ENCODE measurements at regions not wholly inside any gene's neighbourhood (a gene's known extent, or its start where the extent isn't known, plus 50 kb on each side); places are given as distances from the start of the nearest gene placed in this dataset.

- H2BK12ac ChIP-seq (ENCODE audit: low read length in 2 of 2) = no peak overlapping the region
- H3K36me3 ChIP-seq (ENCODE audit: control insufficient read depth in 1 of 2, insufficient read depth in 2 of 2, low read depth in 1 of 2, low read length in 2 of 2) = no peaks in the 10 kb centered on the region
- no peak overlapping the region for H3K27ac ChIP-seq (ENCODE audit: low read length, poor library complexity, severe bottlenecking)
- no peak overlapping the region for H3K9ac ChIP-seq (ENCODE audit: low read length)
- no peak overlapping the region for H2AK5ac ChIP-seq (ENCODE audit: low read length, severe bottlenecking)
- H3K9me3 ChIP-seq (ENCODE audit: control insufficient read depth, low read length) = no peaks in the 10 kb centered on the region
- H4K8ac ChIP-seq (ENCODE audit: low read length) = no peak overlapping the region
- H3K4me1 ChIP-seq (ENCODE audit: control insufficient read depth, insufficient read depth, low read depth, low read length) = no peaks in the 10 kb centered on the region
- no CpG with 5 or more reads among the region's 2 CpGs for WGBS
- no peak overlapping the region for H3K4me3 ChIP-seq (ENCODE audit: insufficient read depth in 1 of 2, low read depth in 1 of 2, low read length in 2 of 2)
- H4K91ac ChIP-seq (ENCODE audit: low read length) = no peak overlapping the region
- peaks cover 3% of the 10 kb centered on the region for H3K79me1 ChIP-seq (replicated peaks; ENCODE audit: low read length, poor library complexity, severe bottlenecking)
- H3K27me3 ChIP-seq (ENCODE audit: control insufficient read depth in 1 of 2, insufficient read depth in 1 of 2, low read length in 2 of 2) = no peaks in the 10 kb centered on the region
- H3K4me2 ChIP-seq (ENCODE audit: low read length, poor library complexity, severe bottlenecking) = no peak overlapping the region
- no peak overlapping the region for H2BK15ac ChIP-seq (ENCODE audit: low read depth, poor library complexity, severe bottlenecking)
- H3K23ac ChIP-seq (ENCODE audit: low read length in 2 of 2) = no peak overlapping the region
- no peak overlapping the region for H2BK5ac ChIP-seq (ENCODE audit: low read depth, low read length, poor library complexity, severe bottlenecking)
- no peak for DNase-seq
- no peak overlapping the region for H3K18ac ChIP-seq (ENCODE audit: low read depth in 1 of 2, low read length in 2 of 2)
- no peak overlapping the region for H3K14ac ChIP-seq (ENCODE audit: low read length in 2 of 2)
- no peak overlapping the region for H3K4ac ChIP-seq (ENCODE audit: low read depth in 1 of 2, low read length in 2 of 2)
- H2BK120ac ChIP-seq (ENCODE audit: low read depth, low read length) = no peak overlapping the region
- H2AFZ ChIP-seq (ENCODE audit: low read depth, low read length) = no peak overlapping the region
Measured at GRCh38 chr3:98957681-98958080, 56.2 kb upstream of the DCBLD2 start.

DNA sequence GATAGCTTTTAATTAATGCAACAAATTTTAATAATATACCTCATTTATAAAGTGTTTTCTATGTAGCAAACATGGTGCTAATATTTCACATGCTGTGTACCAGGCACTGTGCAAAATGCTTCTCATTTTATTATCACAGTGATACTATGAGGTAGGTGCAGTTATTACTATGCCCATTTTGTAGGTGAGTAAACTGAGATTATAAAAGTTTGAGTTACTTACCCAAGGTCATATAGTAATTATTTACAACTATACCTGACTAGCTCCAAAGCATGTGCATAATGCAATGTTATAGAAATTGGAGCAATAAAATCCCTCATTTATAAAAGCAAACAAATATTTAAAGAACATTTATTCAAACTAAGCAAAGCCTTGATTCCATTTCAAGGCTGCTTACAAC lies 54.5 kb upstream of the DCBLD2 start:
- Histone ChIP-seq H4K8ac (ENCODE audit: low read length) (no peak overlapping the region), H3K9ac (ENCODE audit: low read length) (no peak overlapping the region), H3K4me3 (ENCODE audit: insufficient read depth in 1 of 2, low read depth in 1 of 2, low read length in 2 of 2) (no peak overlapping the region), H3K18ac (ENCODE audit: low read depth in 1 of 2, low read length in 2 of 2) (no peak overlapping the region), H2BK5ac (ENCODE audit: low read depth, low read length, poor library complexity, severe bottlenecking) (no peak overlapping the region), H3K27me3 (ENCODE audit: control insufficient read depth in 1 of 2, insufficient read depth in 1 of 2, low read length in 2 of 2) (no peaks in the 10 kb centered on the region), H3K14ac (ENCODE audit: low read length in 2 of 2) (no peak overlapping the region), H2BK15ac (ENCODE audit: low read depth, poor library complexity, severe bottlenecking) (no peak overlapping the region), H4K91ac (ENCODE audit: low read length) (no peak overlapping the region), H2AFZ (ENCODE audit: low read depth, low read length) (no peak overlapping the region), H3K79me1 (replicated peaks; ENCODE audit: low read length, poor library complexity, severe bottlenecking) (peaks cover 3% of the 10 kb centered on the region), H3K23ac (ENCODE audit: low read length in 2 of 2) (no peak overlapping the region), H3K27ac (ENCODE audit: low read length, poor library complexity, severe bottlenecking) (no peak overlapping the region), H2AK5ac (ENCODE audit: low read length, severe bottlenecking) (no peak overlapping the region), H2BK120ac (ENCODE audit: low read depth, low read length) (no peak overlapping the region), H3K36me3 (ENCODE audit: control insufficient read depth in 1 of 2, insufficient read depth in 2 of 2, low read depth in 1 of 2, low read length in 2 of 2) (no peaks in the 10 kb centered on the region), H3K4me1 (ENCODE audit: control insufficient read depth, insufficient read depth, low read depth, low read length) (peaks cover 3% of the 10 kb centered on the region), H2BK12ac (ENCODE audit: low read length in 2 of 2) (no peak overlapping the region), H3K9me3 (ENCODE audit: control insufficient read depth, low read length) (no peaks in the 10 kb centered on the region), H3K4me2 (ENCODE audit: low read length, poor library complexity, severe bottlenecking) (no peak overlapping the region), H3K4ac (ENCODE audit: low read depth in 1 of 2, low read length in 2 of 2) (no peak overlapping the region)
- no peak for DNase-seq

DNA sequence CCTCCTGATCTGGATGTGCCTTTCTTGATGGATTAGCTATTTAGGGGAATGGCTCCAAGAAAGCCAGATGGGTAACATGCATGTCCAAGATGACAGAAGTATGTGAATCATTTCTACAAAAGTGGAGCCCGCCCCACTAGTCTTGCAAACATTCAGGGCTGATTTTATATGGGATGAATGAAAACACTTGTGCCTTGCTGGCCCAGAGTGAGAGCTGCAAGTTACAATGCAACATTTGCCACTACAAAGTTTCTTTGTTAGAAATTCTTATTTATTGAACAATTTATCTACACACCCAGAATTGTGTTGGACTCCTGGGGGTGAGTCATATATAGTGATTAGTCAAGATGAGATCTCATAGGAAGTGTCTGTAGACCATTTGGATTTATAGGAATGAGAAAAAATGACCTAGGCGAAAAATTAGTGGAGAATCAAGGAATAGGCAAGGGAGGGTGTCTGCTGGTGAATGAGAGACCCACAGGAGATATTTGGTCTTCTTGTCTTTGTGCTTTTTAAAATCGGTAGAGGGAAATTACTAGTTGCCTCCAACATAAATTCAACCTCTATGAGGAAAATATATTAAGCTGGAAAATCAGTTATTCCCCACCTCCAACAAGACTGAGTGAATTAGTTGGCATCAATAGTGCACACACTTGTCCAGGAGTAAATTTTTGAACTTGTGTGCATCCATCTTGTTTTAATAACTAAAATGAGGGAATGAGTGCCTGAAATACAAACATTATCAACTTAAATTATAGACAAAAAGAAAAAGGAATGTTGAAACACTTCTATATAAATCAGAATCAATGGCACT lies 53.5 kb upstream of the DCBLD2 start:
- WGBS = 67% methylated on average over 2 of the region's 3 CpGs
- no peak overlapping the region for H4K91ac ChIP-seq (ENCODE audit: low read length)

DNA sequence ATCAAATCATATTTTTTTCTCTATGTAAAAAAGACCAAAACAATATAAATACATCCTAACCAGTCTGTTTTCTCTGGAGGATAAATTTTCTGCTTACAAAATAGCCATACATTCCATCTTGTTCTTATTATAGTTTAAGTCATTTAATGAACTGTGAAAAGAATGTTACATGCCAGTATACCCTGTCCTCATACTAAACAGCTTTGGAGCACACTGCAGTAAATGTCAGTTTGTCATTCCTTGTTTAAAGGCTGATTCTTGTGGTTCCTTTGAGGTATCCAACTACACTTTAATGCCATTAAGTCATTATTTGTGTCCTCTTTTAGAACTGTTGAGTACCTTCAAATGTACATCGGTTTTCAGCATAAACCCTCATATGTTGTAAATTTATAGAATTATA lies 52.7 kb upstream of the DCBLD2 start:
- H3K18ac ChIP-seq (ENCODE audit: low read depth in 1 of 2, low read length in 2 of 2) = no peak overlapping the region
- H3K4ac ChIP-seq (ENCODE audit: low read depth in 1 of 2, low read length in 2 of 2) = no peak overlapping the region
- H2BK5ac ChIP-seq (ENCODE audit: low read depth, low read length, poor library complexity, severe bottlenecking) = no peak overlapping the region
- peak overlapping the region; percentile 48 for H3K9ac ChIP-seq (ENCODE audit: low read length)
- H3K4me2 ChIP-seq (ENCODE audit: low read length, poor library complexity, severe bottlenecking) = no peak overlapping the region
- no peak overlapping the region for H3K23ac ChIP-seq (ENCODE audit: low read length in 2 of 2)
- H2BK12ac ChIP-seq (ENCODE audit: low read length in 2 of 2) = no peak overlapping the region
- H3K14ac ChIP-seq (ENCODE audit: low read length in 2 of 2) = no peak overlapping the region
- H4K8ac ChIP-seq (ENCODE audit: low read length) = no peak overlapping the region
- H2BK120ac ChIP-seq (ENCODE audit: low read depth, low read length) = no peak overlapping the region
- no peak overlapping the region for H2AFZ ChIP-seq (ENCODE audit: low read depth, low read length)
- no peaks in the 10 kb centered on the region for H3K36me3 ChIP-seq (ENCODE audit: control insufficient read depth in 1 of 2, insufficient read depth in 2 of 2, low read depth in 1 of 2, low read length in 2 of 2)
- peaks cover 3% of the 10 kb centered on the region for H3K4me1 ChIP-seq (ENCODE audit: control insufficient read depth, insufficient read depth, low read depth, low read length)
- H3K27ac ChIP-seq (ENCODE audit: low read length, poor library complexity, severe bottlenecking) = no peak overlapping the region
- no peak overlapping the region for H2BK15ac ChIP-seq (ENCODE audit: low read depth, poor library complexity, severe bottlenecking)
- peak overlapping the region in 1 of 2 experiments; percentile 52 for H3K4me3 ChIP-seq (ENCODE audit: insufficient read depth in 1 of 2, low read depth in 1 of 2, low read length in 2 of 2)
- H2AK5ac ChIP-seq (ENCODE audit: low read length, severe bottlenecking) = no peak overlapping the region
- peaks cover 3% of the 10 kb centered on the region for H3K79me1 ChIP-seq (replicated peaks; ENCODE audit: low read length, poor library complexity, severe bottlenecking)
- H4K91ac ChIP-seq (ENCODE audit: low read length) = no peak overlapping the region
- WGBS = no CpG with 5 or more reads among the region's 1 CpG
- no peaks in the 10 kb centered on the region for H3K27me3 ChIP-seq (ENCODE audit: control insufficient read depth in 1 of 2, insufficient read depth in 1 of 2, low read length in 2 of 2)
- no peaks in the 10 kb centered on the region for H3K9me3 ChIP-seq (ENCODE audit: control insufficient read depth, low read length)
- DNase-seq = no peak

More for the DNA sequence above, 53.5 kb upstream of the DCBLD2 start:
- no peak overlapping the region for H2AFZ ChIP-seq (ENCODE audit: low read depth, low read length)
- H2AK5ac ChIP-seq (ENCODE audit: low read length, severe bottlenecking) = no peak overlapping the region
- no peak overlapping the region for H2BK12ac ChIP-seq (ENCODE audit: low read length in 2 of 2)
- H2BK5ac ChIP-seq (ENCODE audit: low read depth, low read length, poor library complexity, severe bottlenecking) = no peak overlapping the region
- H3K36me3 ChIP-seq (ENCODE audit: control insufficient read depth in 1 of 2, insufficient read depth in 2 of 2, low read depth in 1 of 2, low read length in 2 of 2) = no peaks in the 10 kb centered on the region
- H2BK120ac ChIP-seq (ENCODE audit: low read depth, low read length) = no peak overlapping the region
- no peak overlapping the region for H3K23ac ChIP-seq (ENCODE audit: low read length in 2 of 2)
- H3K4me2 ChIP-seq (ENCODE audit: low read length, poor library complexity, severe bottlenecking) = no peak overlapping the region
- no peak overlapping the region for H3K18ac ChIP-seq (ENCODE audit: low read depth in 1 of 2, low read length in 2 of 2)
- no peak overlapping the region for H4K8ac ChIP-seq (ENCODE audit: low read length)
- DNase-seq = no peak
- no peak overlapping the region for H2BK15ac ChIP-seq (ENCODE audit: low read depth, poor library complexity, severe bottlenecking)
- H3K9ac ChIP-seq (ENCODE audit: low read length) = peak overlapping the region; percentile 48
- H3K79me1 ChIP-seq (replicated peaks; ENCODE audit: low read length, poor library complexity, severe bottlenecking) = peaks cover 3% of the 10 kb centered on the region
- no peaks in the 10 kb centered on the region for H3K27me3 ChIP-seq (ENCODE audit: control insufficient read depth in 1 of 2, insufficient read depth in 1 of 2, low read length in 2 of 2)
- peaks cover 3% of the 10 kb centered on the region for H3K4me1 ChIP-seq (ENCODE audit: control insufficient read depth, insufficient read depth, low read depth, low read length)
- H3K4me3 ChIP-seq (ENCODE audit: insufficient read depth in 1 of 2, low read depth in 1 of 2, low read length in 2 of 2) = peak overlapping the region in 1 of 2 experiments; percentile 52
- peak overlapping the region; percentile 25 for H3K27ac ChIP-seq (ENCODE audit: low read length, poor library complexity, severe bottlenecking)
- no peak overlapping the region for H3K14ac ChIP-seq (ENCODE audit: low read length in 2 of 2)
- no peaks in the 10 kb centered on the region for H3K9me3 ChIP-seq (ENCODE audit: control insufficient read depth, low read length)
- H3K4ac ChIP-seq (ENCODE audit: low read depth in 1 of 2, low read length in 2 of 2) = no peak overlapping the region
